NCI-H460 (cell line): ENCODE measurements at regions not wholly inside any gene's neighbourhood (a gene's known extent, or its start where the extent isn't known, plus 50 kb on each side); places are given as distances from the start of the nearest gene placed in this dataset.

ENCODE experiments used
- DNase-seq: peaks from one replicate; pipeline ENCODE4 v3.0.0-alpha.2; 2016; ENCODE audit warnings: low read depth; ENCODE audit errors: extremely low read depth

- no peak for DNase-seq
Measured at GRCh38 chr14:101465795-101466448, 95.4 kb upstream of the DIO3 start.

- DNase-seq: no peak
Measured at GRCh38 chr14:101466456-101467180, 94.7 kb upstream of the DIO3 start.

DNA sequence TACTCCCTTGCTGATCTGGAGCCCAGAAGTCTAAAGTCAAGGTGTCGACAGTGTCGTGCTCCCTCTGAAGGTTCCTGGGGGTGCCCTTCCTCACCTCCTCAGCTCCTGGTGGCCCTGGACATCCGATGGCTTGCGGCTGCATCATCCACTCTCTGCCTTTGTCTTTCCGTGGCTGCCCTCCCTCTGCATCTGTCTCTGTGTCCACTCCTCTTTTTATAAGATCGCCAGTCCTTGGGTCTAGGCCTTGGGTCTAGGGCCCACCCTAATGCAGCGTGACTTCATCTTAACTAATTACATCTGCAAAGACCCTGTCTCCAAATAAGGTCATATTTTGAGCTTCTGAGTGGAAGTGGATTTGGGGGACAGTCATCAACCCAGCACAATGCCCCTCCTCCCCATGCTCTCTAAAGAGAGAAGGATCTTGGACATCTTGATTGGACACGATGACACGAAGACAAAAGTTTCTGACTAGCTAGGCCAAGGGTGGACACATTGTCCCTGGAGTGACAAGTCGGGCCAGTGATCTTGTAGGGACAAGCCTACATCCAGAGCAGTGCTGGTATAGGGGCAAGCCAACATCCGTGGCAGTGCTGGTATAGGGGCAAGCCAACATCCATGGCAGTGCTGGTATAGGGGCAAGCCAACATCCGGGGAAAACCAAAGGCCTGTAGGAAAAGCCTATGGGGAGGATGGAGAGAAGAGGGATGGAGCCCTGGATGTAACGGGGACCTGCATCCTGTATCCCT, 93.9 kb upstream of the DIO3 start:
- DNase-seq: no peak

DNA sequence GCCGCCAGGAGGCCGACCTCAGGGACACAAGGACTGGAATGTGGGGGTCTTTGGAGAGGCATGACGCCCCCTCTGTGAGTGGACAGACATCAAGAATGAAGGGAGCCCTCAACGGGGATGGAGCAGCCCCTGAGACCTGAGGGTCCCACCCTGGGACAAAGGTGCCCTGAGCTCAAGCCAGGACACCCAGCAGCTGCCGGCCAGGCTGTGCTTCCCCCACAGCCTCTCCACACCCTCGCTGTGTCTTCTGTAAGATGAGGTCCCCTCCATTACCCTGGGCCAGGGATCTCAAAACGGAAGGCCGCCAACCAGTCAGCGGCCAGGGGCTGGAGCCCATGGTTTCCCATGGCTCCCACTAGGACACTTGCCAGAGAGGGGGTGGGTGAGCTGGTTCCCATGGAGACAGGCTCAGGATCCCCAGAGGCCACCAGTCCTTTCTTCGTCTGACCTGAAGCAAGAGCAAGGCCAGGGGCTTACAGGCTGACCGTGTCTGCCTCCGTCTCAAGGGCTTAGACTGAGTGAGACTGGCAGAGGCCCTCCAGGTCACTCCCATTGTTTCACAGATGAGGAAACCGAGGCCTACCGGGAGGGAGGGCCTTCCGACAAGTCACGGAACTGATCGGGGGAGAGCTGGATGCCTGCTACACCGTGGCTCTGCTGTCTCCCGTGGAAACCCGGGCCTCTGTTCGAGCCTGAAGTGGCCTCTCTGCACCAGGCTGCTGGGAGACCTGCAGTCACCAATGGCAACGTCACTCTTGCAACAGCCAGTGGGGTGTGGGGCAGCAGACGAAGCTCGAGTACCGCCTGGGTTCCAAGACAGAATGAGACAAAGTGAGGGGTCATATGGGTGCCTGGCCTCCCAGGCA, 91.7 kb upstream of the DIO3 start:
- no peak for DNase-seq

GRCh38 chr14:101470266-101470665, 91.0 kb upstream of the DIO3 start:
- no peak for DNase-seq

GRCh38 chr14:101471723-101472517, 89.4 kb upstream of the DIO3 start:
- DNase-seq: no peak

DNA sequence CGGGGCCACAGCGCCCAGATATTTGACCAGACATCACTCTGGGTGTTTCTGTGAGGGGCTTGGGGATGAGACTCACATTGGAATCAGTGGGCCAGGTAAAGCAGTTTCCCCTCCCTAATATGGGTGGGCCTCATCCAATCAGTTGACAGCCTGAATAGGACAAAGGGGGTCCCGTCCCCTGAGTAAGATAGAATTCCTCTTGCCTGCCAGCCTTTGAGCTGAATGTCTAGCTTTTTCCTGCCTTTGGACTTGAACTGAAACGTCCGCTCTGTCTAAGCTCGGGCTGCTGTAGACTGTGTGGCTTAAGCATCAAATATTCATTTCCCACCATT, 88.8 kb upstream of the DIO3 start:
- no peak for DNase-seq

GRCh38 chr14:101473045-101473729, 88.1 kb upstream of the DIO3 start:
- no peak for DNase-seq

DNA sequence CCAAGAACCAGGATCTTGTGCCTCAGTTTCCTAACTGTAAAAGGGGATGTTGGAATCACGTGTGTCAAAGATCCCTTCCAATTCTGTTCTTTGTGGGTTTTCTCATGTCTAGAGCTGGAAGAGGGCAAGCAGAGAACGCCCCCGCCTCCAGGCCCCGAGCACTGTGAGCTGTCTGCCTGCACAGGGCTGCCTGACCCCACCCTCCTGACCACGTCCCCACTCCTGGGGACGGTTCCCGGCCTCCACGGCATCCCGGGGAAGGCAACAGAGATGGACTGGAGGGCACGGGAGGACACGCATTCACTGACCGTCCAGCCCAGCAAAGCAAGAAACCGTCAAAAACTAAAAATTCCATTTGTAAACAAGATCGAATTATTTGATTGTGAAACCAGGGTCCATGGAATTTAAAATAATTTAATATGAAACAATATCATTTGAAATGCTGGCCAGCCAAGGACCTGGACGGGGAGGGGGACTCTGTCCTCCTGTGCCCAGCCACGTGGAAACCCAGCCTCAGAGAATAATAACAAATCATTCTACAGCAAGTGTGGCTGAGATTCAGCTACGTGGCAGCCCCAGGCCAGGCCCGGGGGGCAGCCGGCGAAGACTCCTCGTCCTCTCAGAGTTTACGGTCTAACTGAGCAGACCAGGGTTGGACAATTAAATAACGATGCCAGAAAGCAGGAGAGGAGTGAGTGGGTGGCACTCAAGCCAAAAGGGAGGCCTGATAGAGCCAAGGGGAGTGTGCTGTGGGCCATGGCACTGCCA, 87.3 kb upstream of the DIO3 start:
- DNase-seq: no peak

DNA sequence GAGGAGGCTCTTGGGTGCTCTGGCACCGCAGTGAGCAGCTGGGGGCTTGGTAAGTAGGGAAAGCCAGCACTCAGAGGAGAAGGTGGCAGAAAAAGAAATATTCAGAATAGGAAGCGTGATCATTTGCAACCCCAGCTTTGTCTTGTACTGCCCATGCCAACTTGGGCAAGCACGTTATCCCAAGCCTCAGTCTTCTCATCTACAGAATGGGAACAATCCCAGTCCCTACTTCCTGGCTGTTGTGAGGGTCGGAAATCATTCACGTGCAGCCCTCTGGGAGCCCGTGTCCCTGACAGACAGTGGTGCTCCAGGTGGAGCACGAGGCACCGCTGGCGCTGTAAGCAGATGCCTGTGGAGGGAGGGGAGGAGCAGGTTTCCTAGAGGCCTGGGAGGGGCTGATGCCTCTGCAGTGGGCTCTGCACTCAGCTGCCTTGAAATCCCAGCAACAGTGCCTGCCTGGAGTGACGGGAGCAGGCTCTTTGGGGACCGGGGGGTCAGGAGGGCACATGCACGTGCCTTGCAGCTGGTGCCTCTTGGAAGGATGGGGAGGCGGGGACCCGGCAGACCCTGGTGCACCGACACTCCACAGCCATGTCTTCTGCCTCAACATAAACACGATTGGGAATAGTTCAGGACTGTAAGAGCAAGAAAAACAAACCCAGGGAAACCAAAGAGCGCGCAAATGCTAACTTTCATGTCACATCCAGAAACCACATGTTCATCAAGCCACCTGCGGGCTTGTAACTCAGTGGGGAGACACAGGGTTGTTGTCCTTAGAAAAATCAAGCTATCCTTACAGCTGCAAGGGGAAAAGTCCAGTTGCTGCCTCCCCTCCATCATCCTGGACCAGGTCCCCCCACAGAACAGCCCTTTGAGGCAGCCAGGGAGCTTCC, 86.5 kb upstream of the DIO3 start:
- no peak for DNase-seq

DNA sequence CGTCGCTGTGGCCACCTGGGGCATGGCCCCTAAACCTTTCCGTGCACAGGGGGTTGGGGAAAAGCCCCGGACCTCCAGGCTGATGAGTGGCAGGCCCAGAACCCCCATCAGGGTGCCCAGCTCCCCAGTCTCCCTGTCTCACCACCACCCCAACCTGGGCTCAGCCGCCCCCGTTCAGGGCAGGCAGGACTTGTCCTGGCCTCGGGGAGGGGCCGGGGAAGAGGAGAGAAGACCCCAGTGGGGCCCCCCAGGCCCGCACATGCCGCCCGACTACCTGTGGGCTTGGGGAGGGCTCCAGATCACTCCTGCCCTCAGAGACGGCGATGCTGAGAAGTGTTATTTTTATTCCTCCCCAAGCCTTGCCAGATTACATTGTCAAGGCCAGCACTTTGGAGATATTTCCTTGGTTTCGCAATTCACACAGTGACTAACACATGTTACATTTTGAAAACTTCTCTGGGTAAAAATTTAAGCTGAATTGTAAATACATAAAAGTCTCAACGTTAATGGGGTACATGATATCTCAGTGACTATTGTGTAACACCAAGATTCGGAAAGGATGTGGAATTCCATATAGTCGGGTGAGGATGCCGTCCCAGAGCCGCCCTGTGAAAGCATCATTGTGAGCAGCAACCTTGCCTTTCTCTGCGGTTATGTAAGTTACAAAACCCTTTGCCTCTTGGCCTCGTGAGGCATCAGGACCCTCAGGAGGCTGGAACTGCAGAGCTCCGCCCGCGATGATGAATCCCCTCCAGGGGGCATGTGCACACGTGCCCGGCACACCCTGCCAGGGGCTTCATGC, 85.6 kb upstream of the DIO3 start:
- DNase-seq: peak; percentile 38

DNA sequence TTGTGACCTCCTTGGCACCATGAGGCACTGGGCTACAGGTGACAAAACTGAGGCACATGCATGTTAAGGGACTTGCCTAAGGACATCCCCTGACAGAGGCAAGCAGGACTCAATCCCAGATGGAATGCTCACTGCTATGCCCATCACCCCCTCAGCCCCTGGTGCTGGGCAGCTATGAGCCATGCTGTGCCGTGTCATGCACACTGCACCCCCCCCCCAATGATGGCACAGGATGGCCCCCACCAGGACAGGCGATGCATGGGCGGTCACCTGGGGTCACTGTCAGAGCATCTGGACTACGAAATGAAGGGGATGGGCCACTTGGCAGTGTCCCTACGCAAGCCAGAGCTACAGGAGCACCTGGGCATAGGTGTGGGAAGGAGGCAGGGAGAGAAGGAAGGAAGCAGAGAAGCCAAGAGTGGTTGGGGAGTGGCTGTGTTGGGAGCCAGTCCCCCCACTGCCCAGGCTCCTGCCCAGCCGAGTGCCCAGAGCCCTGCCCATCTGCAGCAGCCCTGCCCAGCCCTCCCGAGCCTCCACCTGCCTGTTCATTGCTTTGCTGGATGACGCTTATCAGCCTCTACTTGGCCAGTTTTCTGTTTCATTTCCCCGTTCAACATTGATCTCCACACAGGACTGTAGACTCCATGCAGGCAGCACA, 84.9 kb upstream of the DIO3 start:
- no peak for DNase-seq

GRCh38 chr14:101476916-101477553, 84.3 kb upstream of the DIO3 start:
- DNase-seq: no peak

DNA sequence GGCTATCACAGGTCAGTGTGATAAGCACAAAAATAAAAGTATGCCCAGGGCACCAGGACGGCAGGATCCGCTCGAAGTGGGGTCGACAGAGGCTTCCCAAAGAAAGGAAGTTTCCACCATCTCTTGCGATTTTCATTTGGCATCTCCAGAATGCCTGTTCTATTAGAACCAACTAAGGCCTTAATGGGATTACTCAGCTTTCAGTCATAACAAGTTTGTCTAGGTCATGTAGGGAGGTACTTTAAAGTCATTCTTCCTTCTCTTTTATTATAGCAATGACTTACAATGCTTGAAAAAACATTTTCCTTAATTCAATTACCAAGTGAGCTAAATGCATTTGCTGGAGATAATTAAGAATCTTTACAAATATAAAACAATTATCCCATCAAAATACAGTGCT, 83.6 kb upstream of the DIO3 start:
- DNase-seq: no peak

DNA sequence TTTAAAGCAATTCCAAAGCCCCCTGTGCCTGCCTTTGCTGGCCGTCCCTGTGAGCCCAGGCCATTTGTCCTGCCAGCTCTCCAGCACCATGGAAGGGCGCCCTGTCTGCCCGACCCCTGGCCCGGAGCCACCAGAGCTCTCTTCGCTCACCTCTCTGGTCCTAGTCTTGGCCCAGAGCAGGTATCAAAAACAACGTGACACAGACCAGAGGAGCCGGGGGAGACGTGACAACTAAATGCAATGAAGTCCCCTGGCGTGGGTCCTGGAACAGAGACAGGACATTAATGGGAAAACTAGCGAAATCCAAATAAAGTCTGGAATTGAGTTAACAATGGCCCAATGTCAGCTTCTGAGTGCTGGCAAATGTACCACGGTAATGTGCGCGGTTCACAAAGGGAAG, 83.2 kb upstream of the DIO3 start:
- no peak for DNase-seq

DNA sequence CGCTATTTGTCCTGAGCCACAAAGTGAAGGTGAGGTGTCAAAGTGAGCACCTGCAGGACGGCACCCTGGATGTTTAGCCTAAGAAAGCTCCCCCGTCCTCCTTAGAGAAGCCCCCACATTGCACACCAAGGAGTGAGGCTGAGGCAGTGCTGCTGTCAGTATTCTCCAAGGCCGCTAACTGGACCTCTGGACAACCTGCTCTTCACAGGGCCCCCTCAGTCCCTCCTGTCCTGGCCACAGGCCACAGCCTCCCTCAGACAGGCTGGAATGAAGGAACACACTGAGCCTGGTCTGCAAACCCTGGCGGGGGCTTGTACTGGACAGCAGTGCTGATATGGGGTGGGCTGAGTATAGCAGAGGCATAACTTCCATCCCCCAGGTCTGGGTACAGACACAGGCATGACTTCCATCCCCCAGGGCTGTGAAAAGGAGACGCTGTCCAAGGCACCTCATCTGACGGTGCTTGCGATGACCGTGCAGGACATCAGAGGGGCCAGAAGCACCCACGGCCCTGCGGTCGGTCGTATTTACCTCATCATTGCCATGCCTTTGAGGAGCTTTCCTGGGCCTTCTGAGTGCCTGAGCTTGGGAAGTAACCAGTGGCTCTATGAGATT, 82.4 kb upstream of the DIO3 start:
- no peak for DNase-seq
